Mesothelial cell of epicardium (in vitro differentiated cells): ENCODE measurements at regions not wholly inside any gene's neighbourhood (a gene's known extent, or its start where the extent isn't known, plus 50 kb on each side); places are given as distances from the start of the nearest gene placed in this dataset.

ENCODE experiments used
- DNase-seq, 2 experiments: peaks; one replicate each; pipeline ENCODE4 v3.0.0; 2021; ENCODE audit warnings: low spot score in 2 of 2; ENCODE audit not compliant: unreplicated experiment in 2 of 2
- H3K27ac Mint-ChIP-seq: 2 replicates; pipeline ENCODE4 v1.8.0; 2021; ENCODE audit warnings: mixed read lengths
- H3K27me3 Mint-ChIP-seq: 2 replicates; pipeline ENCODE4 v1.8.0; 2021; ENCODE audit warnings: low read depth, mixed read lengths
- H3K36me3 Mint-ChIP-seq: 2 replicates; pipeline ENCODE4 v1.8.0; 2021; ENCODE audit warnings: mixed read lengths
- H3K4me1 Mint-ChIP-seq: 2 replicates; pipeline ENCODE4 v1.8.0; 2021; ENCODE audit warnings: mixed read lengths
- H3K4me3 Mint-ChIP-seq: 2 replicates; pipeline ENCODE4 v1.8.0; 2021; ENCODE audit warnings: mild to moderate bottlenecking, moderate library complexity, mixed read lengths
- H3K9me3 Mint-ChIP-seq: 2 replicates; pipeline ENCODE4 v1.8.0; 2021; ENCODE audit warnings: mixed read lengths
- CTCF ChIP-seq: fragments of 200-600 bp; sonication (generic); IDR thresholded peaks from one replicate; pipeline ENCODE4 v1.5.0; 2021; ENCODE audit warnings: antibody characterized with exemption; ENCODE audit not compliant: unreplicated experiment

- Mint-ChIP-seq H3K4me3 (no peak overlapping the region), H3K9me3 (peaks cover 12% of the 10 kb centered on the region), H3K4me1 (no peaks in the 10 kb centered on the region), H3K27me3 (no peaks in the 10 kb centered on the region), H3K27ac (no peak overlapping the region), H3K36me3 (no peaks in the 10 kb centered on the region)
- DNase-seq = no peak
- peak; percentile 61 for TF ChIP-seq CTCF
Measured at GRCh38 chr1:79069828-79070227, 63.3 kb upstream of the ADGRL4 start.

GRCh38 chr1:79059341-79059740, 52.8 kb upstream of the ADGRL4 start:
- no peak for DNase-seq
- Mint-ChIP-seq H3K4me3 (no peak overlapping the region), H3K27ac (no peak overlapping the region), H3K36me3 (no peaks in the 10 kb centered on the region), H3K27me3 (no peaks in the 10 kb centered on the region), H3K9me3 (peaks cover 46% of the 10 kb centered on the region), H3K4me1 (no peaks in the 10 kb centered on the region)
- TF ChIP-seq CTCF = no peak
